ENCODE measurements at regions not wholly inside any gene's neighbourhood (a gene's known extent, or its start where the extent isn't known, plus 50 kb on each side); places are given as distances from the start of the nearest gene placed in this dataset.

DNA sequence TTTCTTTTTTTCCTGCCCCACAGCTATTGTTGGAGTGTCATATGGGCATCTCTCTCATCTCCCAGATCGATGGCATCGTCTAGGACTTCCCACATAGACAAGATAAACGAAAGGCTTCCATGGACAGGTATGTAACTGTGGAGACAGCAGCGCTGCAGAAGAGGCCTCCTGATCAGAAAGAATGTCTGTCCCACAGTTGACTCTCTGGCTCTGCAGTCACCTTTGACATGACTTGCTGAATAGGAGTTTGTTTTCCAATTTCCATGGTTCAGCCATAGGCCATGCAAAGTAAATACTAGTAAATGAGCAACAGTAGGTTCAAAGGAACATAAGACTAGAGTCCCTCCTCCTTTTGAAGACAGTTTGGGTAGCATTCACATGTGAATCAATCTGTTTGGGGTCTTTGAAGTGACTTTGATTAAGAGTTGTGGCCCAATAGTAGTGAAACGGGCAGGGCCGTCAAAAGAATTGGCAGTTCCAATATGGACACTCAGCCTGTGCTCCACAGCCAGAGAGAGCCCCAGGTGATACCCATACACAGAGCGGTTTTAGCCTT lies 134.7 kb upstream of the IFNGR1 start:
- no peak for DNase-seq (ENCODE audit: low spot score)

DNA sequence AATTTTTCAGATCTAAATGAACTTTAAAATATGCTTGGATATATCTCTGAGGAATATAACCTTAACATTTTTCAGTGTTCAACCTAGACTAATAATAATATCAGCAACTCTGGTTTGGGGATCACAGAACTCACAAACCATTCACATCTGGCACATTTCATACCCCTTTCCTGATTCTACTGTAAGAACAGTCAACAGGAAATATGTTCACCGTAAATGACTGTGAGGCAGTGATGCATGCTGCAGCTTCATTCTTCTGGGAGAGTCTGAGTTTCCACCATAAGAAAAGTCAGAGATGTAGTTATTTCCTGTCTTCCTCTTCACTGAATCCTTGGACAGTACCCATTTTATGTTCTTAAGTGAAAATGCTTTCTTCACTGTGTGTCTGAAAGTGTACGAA lies 134.2 kb upstream of the IFNGR1 start:
- peak; percentile 18 for DNase-seq (ENCODE audit: low spot score)

DNA sequence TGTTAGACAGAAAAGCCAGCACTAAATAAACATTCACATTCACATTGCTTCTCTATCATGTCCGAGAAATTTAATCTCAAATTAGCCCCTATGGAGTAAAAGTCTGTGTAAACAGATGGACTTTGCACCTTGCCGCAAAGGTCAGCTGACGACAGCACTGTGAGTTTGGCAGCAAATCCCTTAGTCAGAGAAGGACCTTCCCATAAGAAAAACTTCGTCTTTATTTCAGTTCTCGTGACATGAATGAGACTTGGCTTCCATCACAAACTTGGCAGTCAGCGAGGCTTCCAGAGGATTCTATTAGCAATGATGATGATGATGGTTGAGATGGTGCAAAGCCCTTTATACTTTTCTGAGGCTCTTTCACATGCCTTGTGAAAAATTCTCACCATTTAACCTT lies 133.7 kb upstream of the IFNGR1 start:
- no peak for DNase-seq (ENCODE audit: low spot score)

GRCh38 chr6:137351890-137352289 lies 132.7 kb upstream of the IFNGR1 start:
- DNase-seq (ENCODE audit: low spot score): no peak

DNA sequence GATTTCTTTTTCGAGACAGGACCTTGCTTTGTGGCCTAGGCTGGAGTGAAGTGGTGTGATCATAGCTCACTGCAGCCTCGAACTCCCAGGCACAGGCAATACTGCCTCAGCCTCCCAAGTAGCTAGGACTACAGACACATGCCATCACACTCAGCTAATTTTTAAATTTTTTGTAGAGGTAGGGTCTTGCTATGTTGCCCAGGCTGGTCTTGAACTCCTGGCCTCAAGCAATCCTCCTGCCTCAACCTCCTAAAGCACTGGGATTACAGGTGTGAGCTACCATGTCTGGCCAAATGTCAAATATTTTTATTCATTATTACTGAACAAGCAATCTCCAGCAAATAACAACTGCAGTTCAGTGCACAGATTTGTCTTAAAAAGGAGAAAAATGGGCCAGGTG lies 131.7 kb upstream of the IFNGR1 start:
- no peak for DNase-seq (ENCODE audit: low spot score)

DNA sequence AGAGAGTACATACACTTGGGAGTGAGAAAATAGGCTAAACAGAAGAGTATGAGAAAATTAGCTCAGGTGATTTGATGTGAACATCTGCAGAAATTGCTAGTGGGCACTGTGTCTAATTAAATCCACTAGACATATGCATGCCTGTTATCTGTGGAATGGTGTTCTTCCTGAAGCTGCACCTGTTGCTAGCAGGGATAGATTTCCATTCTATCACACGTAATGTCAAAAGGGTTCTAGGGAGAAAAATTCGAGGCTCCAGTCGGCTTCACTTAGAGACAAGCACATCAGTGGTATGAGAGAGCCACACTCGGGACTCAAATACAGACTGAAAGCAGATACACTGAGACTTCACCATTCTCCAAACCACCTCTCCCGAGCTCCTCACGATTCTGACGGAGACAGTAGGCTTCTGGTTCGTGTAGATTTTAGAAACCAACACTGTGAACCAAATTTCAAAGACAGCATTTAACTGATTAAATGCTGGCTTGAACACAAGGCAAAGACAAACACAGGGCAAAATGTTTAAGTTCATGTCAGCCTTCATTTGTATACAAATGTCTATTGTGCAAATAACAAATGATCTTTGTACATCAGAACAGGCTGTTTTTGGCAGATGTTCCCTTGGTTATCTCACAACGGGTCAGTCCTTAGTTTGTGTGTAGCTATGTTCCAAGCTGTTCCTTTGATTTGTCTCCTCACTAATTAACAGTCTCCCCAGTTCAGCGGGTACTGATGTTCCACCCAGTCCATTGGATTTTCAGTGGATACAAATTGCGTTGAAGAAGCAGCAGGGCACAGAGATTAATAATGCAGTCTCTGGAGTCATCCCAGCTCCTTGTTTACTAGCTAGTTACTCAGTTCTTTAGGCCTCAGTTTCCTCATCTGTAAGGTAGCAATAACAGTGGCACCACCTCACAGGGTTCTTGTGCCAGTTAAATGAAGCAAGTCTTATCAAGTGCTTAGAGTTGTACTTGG lies 131.0 kb upstream of the IFNGR1 start:
- no peak for DNase-seq (ENCODE audit: low spot score)

- DNase-seq (ENCODE audit: low spot score): no peak
Observed at GRCh38 chr6:137348777-137349176, 129.6 kb upstream of the IFNGR1 start.

GRCh38 chr6:137343241-137343640 lies 124.1 kb upstream of the IFNGR1 start:
- DNase-seq (ENCODE audit: low spot score): no peak

DNA sequence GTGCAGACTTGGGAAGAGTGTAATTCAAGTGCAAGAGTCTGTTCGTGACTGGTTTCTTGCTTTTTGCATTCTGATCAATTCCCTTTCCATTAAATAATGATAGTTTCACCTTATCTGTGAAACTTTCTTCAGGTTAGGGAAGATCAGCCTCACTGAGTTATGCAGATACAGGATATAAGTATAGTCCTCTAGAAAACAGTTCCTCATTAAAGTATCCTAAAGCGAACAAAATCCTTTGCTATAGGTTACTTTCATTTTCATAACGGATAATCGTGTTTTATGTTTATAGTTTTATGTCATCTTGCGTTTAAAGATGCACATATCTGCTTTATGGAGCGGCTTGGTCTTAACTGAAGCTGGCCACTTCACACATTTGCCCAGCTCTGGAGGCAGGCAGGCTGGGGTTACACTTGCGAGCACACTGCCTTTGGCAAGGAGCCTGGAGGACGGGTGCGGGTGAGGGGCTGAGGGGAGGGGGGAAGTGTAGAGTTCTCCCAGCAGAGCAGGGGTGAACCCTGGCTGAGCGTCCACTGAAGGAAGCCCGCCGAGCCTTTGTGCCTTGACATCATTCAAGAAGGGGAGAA lies 123.5 kb upstream of the IFNGR1 start:
- peak; percentile 4 for DNase-seq (ENCODE audit: low spot score)

DNA sequence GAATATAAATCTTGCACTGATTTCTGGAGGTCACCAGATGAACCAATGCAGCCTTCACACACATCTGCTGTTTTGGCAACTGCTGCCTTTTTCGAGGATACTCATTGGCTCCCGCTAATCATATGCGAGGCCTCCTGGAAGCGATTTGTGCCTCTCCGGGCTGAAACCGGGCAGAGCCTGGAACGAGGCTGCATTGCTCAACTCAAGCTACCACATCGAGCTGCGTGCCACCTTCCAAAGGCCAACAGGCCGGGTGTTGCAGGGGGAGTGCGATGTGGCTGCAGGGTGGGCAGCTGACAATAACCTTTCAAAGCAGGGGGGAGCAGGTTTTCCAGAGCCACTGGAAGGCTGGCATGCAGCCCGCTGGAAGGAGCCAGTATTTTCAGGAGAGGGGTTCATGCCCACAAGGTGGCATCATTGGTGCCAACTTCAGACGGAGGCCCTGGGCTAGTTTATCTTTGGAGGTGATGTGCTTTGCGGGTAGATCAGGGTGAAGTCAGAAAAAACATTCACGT lies 122.6 kb upstream of the IFNGR1 start:
- DNase-seq (ENCODE audit: low spot score): peak; percentile 72

- no peak for DNase-seq (ENCODE audit: low spot score)
Observed at GRCh38 chr6:137339929-137340559, 120.9 kb upstream of the IFNGR1 start.

DNA sequence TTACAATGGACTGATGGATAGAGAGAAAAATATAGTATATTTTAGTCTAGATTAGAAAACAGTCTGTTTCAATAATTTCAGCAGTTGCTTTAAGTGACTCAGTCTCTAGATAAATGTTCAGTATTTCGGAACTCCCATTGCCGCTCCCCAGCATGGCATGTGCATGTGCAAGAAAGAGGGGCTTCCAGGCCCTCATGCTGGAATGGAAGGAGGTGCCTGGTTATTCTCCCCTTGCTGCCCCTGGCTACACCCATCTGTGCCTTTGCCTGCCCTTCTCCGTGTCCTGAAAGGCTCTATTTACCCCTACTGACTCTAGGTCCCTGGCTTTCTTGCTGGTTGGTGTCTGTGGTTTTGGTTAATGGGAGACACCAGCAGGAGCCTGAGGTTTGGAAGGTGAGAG lies 115.7 kb upstream of the IFNGR1 start:
- DNase-seq (ENCODE audit: low spot score): no peak

DNA sequence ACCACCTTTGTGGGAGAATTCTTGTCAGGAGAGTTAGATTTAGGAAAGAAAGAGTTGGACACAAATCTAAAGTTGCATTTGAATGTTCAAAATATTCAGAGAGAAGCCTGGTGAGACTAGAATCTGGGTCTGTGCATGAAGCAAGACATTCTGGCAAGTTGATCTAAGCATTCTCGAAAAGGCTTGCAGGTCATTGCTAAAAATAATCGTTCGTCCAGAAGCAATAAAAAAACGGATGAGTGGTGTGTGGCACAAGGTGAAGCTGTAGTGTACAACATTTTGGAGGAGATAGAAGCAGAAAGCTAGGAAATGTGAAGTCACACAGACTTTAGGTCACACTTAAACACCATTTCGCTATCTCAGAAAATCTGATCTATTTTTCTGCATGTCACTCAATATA lies 114.9 kb upstream of the IFNGR1 start:
- DNase-seq (ENCODE audit: low spot score): no peak

- no peak for DNase-seq (ENCODE audit: low spot score)
Observed at GRCh38 chr6:137332637-137333280, 113.6 kb upstream of the IFNGR1 start.

GRCh38 chr6:137323860-137324259 lies 104.7 kb upstream of the IFNGR1 start:
- DNase-seq (ENCODE audit: low spot score): no peak

- no peak for DNase-seq (ENCODE audit: low spot score)
Observed at GRCh38 chr6:137320271-137320670, 101.1 kb upstream of the IFNGR1 start.

GRCh38 chr6:137316626-137317025 lies 97.4 kb upstream of the IFNGR1 start:
- no peak for DNase-seq (ENCODE audit: low spot score)

GRCh38 chr6:137315081-137315480 lies 95.9 kb upstream of the IFNGR1 start:
- DNase-seq (ENCODE audit: low spot score): no peak

DNA sequence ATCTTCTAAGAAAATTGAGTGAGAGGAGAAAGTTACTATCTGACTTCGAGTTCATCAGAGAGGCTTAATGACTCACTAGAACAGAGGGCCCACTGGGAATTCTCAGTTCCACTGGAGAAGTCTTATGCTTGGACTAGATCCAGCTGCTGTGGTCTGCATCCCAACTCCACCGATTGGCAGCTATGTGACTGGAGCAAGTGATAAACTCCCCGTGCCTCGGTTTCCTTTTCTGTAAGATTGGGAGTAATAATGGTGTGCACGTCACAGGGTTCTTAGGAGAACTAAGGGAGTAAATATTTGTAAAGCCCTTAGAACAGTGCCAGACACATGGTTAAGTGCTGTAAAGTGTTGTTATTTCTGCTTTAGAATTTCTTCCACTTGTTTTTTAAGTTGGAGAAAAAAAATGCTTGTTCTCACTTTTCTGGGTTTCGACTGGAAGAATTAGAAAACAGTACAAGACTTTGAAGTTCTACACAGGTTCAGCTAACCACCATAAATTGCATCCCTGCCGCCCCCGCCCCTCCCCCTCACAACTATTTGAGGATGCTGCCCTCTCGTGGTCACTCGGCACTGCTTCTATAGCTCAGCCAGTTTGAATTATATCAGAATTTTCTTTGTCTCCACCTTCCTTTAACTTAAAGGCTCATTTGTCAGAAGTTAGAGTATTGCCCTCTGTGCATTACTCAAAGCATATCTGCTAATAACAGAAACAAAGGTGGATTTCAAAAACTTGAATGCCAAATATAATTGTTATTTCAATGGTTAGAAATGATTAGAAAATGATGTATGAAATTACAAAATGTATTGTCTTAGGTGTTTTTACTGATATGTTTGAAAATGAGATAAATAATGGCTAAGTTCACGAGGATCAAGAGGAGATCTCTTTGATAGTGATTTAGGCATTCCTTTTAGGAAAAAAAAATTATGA lies 95.0 kb upstream of the IFNGR1 start:
- peak; percentile 65 for DNase-seq (ENCODE audit: low spot score)

GRCh38 chr6:137313211-137313610 lies 94.0 kb upstream of the IFNGR1 start:
- DNase-seq (ENCODE audit: low spot score): no peak

DNA sequence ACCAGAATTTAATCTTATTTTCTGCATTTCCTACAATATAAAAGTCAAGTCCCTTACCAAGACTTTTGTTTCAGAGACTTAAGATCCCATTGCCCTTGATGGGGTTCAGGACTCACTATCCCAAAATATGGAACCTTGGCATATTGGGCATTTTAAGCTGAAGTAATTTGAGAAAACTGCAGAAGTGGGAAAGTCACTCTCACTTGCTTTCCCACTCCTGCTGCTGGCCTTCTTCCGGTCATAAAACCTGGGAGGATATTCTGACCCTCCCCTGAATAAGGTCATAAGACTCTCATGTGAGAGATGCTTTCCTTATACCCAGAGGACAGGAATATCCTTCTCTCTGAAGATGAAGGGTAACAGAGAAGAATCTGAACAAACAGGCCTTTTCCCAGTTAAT lies 92.8 kb upstream of the IFNGR1 start:
- DNase-seq (ENCODE audit: low spot score): no peak

Data from CD4-positive, alpha-beta T cell treated with Interleukin-6 at 100 ng/mL for 8 hours (primary cell).